ENCODE measurements at regions not wholly inside any gene's neighbourhood (a gene's known extent, or its start where the extent isn't known, plus 50 kb on each side); places are given as distances from the start of the nearest gene placed in this dataset.

DNA sequence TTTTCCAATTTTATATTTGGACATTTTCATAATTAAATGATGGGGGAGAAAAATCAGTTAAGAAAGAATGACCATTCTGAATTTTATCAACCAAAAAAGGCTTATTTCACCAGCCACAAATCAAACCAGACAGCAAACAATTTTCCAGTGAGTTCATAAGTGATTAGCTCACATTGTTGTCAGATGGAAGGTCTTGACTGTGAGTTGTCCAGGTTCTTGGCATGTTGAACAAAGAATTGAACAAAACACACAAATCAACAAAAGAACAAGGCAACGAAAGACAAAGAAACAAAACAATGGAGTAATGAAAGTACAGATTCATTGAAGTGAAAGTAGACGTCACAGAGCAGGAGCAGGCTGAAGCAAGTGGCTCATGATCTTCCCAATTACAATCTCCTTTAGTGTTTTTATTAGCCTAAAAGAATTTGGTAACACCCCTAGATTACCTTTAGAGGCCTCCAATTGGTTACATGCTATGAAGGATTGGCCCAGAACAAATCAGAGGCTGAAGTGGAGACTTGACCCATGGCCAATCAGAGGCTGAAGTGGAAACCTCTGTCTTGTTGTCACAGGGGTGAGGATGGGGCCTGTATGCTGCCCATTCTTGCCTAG, 248.7 kb downstream of the NEBL start:
- Mint-ChIP-seq H3K27me3 (ENCODE audit: unreplicated experiment) (no peaks in the 10 kb centered on the region), H3K4me3 (ENCODE audit: unreplicated experiment) (no peak overlapping the region), H3K27ac (ENCODE audit: unreplicated experiment) (no peak overlapping the region), H3K36me3 (ENCODE audit: unreplicated experiment) (no peaks in the 10 kb centered on the region), H3K4me1 (ENCODE audit: low read depth, unreplicated experiment) (no peaks in the 10 kb centered on the region), H3K9me3 (ENCODE audit: unreplicated experiment) (no peaks in the 10 kb centered on the region)
- DNase-seq, result no peak
- TF ChIP-seq, protein P1, sequence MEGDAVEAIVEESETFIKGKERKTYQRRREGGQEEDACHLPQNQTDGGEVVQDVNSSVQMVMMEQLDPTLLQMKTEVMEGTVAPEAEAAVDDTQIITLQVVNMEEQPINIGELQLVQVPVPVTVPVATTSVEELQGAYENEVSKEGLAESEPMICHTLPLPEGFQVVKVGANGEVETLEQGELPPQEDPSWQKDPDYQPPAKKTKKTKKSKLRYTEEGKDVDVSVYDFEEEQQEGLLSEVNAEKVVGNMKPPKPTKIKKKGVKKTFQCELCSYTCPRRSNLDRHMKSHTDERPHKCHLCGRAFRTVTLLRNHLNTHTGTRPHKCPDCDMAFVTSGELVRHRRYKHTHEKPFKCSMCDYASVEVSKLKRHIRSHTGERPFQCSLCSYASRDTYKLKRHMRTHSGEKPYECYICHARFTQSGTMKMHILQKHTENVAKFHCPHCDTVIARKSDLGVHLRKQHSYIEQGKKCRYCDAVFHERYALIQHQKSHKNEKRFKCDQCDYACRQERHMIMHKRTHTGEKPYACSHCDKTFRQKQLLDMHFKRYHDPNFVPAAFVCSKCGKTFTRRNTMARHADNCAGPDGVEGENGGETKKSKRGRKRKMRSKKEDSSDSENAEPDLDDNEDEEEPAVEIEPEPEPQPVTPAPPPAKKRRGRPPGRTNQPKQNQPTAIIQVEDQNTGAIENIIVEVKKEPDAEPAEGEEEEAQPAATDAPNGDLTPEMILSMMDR (IDR thresholded peaks at IDR 0.05; ENCODE audit: partially characterized antibody, unreplicated experiment), result no peak

DNA sequence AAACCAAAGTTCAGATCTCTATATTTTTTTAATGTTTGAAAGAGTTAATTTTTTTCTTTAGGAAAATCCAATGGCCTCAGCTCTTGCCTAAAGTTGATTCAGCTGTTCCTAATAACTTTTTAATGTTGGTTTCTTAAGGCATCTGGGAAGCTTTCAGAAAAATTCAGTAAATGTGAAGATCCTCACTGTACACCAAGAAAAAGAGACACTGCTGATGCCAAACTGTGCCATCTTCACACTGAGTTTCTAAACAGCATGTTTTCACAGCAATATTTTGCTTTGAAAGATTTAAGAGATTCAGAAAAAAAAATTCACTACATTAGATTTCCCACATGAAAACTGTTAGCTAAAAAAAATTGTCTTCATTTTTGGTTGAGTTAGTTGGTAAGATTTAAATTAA, 249.4 kb downstream of the NEBL start:
- Mint-ChIP-seq H3K27me3 (ENCODE audit: unreplicated experiment) (no peaks in the 10 kb centered on the region), H3K27ac (ENCODE audit: unreplicated experiment) (no peak overlapping the region), H3K4me3 (ENCODE audit: unreplicated experiment) (no peak overlapping the region), H3K9me3 (ENCODE audit: unreplicated experiment) (no peaks in the 10 kb centered on the region), H3K36me3 (ENCODE audit: unreplicated experiment) (no peaks in the 10 kb centered on the region), H3K4me1 (ENCODE audit: low read depth, unreplicated experiment) (no peaks in the 10 kb centered on the region)
- DNase-seq, result no peak
- TF ChIP-seq, protein P1 (IDR thresholded peaks at IDR 0.05; ENCODE audit: partially characterized antibody, unreplicated experiment), result no peak

DNA sequence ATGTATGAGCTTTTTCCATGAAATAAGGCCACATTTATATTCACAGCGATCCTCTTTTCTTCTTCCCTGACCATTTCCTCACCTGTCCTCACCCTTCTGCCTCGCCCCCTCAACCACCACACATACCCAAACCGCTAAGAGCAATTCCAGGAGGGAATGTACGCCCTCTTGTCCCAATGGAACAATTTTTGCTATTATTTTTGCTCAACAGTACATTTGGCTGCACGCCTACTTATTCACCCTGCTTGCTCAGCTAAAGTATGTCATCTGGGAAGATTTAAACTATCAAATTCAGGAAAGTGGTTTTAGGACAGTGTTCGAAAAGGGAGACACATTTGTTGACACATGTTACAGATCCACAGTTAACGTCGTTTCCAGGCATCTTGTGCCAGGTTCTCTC, 252.7 kb downstream of the NEBL start:
- Mint-ChIP-seq H3K27ac (ENCODE audit: unreplicated experiment) (no peak overlapping the region), H3K4me3 (ENCODE audit: unreplicated experiment) (no peak overlapping the region), H3K27me3 (ENCODE audit: unreplicated experiment) (no peaks in the 10 kb centered on the region), H3K9me3 (ENCODE audit: unreplicated experiment) (no peaks in the 10 kb centered on the region), H3K4me1 (ENCODE audit: low read depth, unreplicated experiment) (no peaks in the 10 kb centered on the region), H3K36me3 (ENCODE audit: unreplicated experiment) (no peaks in the 10 kb centered on the region)
- TF ChIP-seq, protein P1 (IDR thresholded peaks at IDR 0.05; ENCODE audit: partially characterized antibody, unreplicated experiment), result no peak
- DNase-seq, result no peak

DNA sequence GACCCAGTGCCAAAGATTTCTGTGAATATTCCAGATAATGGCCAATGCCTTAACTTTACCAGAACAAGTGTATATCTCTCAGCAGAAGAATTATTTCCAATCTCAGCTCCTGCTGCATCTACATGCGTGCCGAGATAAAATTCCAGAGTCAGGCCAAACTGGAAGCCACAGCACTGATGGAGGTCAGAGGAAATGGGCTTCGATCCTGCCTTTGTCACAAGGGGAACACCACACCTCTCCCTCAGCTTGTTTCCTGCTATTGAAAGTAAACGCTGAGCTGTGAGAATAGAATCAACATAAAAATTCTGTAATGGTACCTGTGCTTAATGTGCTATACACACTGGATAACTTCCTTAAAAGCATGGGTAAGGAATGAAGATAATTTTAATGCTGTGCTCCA, 255.5 kb downstream of the NEBL start:
- Mint-ChIP-seq H3K36me3 (ENCODE audit: unreplicated experiment) (no peaks in the 10 kb centered on the region), H3K27ac (ENCODE audit: unreplicated experiment) (no peak overlapping the region), H3K9me3 (ENCODE audit: unreplicated experiment) (no peaks in the 10 kb centered on the region), H3K4me1 (ENCODE audit: low read depth, unreplicated experiment) (no peaks in the 10 kb centered on the region), H3K4me3 (ENCODE audit: unreplicated experiment) (no peak overlapping the region), H3K27me3 (ENCODE audit: unreplicated experiment) (no peaks in the 10 kb centered on the region)
- no peak for DNase-seq
- TF ChIP-seq, protein P1 (IDR thresholded peaks at IDR 0.05; ENCODE audit: partially characterized antibody, unreplicated experiment), result no peak

DNA sequence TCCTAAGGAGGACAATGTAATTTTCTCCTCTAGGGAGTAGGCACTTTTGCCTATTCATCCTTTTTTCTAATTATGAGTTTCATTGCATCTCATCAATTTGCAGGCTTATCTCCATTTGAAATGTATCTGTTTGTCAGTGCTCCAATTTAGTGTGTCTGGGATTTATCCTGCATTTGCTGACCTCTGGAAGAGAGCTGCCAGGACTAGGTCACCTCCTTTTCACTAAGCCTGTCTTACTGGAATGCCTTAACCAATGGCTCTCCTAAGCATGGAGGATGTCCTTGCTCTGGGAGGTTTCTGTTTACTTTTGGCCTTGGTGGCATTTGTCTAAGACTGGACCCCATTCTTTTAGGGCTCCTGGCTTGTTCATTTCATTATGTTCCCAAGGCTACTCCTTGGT, 261.5 kb downstream of the NEBL start:
- no peak overlapping the region for H3K4me3 Mint-ChIP-seq (ENCODE audit: unreplicated experiment)
- no peak for DNase-seq
- H3K9me3 Mint-ChIP-seq (ENCODE audit: unreplicated experiment), result no peaks in the 10 kb centered on the region
- no peaks in the 10 kb centered on the region for H3K4me1 Mint-ChIP-seq (ENCODE audit: low read depth, unreplicated experiment)
- no peak overlapping the region for H3K27ac Mint-ChIP-seq (ENCODE audit: unreplicated experiment)
- TF ChIP-seq, protein P1 (IDR thresholded peaks at IDR 0.05; ENCODE audit: partially characterized antibody, unreplicated experiment), result no peak
- H3K36me3 Mint-ChIP-seq (ENCODE audit: unreplicated experiment), result no peaks in the 10 kb centered on the region
- no peaks in the 10 kb centered on the region for H3K27me3 Mint-ChIP-seq (ENCODE audit: unreplicated experiment)
